ENCODE measurements at regions not wholly inside any gene's neighbourhood (a gene's known extent, or its start where the extent isn't known, plus 50 kb on each side); places are given as distances from the start of the nearest gene placed in this dataset.

DNA sequence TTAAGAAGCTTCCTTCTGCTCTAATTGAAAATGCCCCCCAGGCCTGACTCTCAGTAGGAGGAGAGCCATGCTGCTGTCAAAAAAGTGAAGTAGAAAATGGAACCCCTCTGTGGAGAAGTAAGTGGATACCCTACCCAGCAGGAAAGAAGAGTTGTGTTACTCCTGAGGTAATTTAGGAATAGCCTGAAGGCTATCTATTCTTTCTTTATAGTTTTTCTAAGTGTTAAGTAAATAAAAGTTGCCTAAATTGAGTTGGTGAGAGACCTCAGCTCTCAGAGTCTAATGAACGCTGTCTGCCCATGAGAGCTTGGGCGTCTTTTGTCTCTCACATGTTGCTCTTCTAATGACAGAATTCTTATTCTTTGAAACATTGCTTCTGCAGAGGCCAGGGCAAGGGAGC is 116.2 kb downstream of the NSUN3 start:
- DNase-seq (ENCODE audit: low read depth, low spot score): no peak

DNA sequence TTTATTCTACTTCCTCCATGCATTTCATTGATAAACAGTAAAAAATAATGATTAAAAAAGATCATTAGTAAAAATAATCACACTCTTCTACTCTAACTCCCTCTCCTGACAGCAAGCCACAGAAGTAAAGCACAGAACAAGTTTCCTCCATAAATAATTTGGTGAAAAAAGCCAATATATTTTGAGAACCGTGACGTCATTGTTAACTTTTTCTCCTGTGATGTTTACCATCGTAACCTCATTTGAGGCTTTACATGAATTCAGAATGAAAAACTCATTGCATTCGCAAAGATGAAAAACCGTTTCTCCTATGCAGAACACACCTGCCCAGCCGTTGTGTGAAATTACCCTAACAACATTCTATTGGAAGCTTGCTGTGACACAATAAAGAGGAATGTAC is 120.7 kb downstream of the NSUN3 start:
- DNase-seq (ENCODE audit: low read depth, low spot score): no peak

DNA sequence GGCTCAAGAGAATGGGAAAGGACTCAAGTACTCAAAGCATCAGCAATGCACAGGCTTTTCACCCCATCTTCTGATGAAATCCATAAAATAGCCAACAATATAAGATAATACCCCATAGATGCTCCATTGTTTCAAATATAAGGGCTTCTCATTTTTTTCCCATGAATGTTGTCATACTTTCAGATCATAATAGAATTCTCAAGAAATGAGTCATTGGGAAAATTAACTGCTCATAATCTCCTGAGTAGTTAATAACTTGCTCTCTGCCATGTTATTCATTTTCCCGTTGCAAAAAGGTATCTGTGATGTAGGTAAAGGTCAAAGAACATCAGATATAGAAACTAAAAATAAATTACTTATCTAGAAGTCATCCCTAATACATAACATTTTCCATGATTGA is 121.9 kb downstream of the NSUN3 start:
- no peak for DNase-seq (ENCODE audit: low read depth, low spot score)

DNA sequence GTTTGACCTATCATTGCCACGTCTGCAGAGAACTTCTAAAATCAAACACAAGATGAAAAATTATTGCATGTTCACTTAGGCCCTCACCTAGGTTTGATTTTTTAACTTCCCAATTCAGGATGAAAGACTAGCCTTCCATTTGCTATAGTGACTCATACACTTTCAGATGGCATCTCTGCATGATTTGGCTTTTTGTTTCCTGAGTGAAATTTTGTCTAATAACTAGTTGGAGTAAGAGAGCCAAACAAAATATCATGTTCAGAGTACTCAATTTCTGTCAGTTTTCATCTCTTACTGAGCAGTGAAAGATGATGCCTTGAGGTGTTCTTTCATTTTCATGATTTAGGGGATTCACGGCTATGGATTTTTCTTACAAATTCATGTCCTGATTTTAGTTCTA is 122.9 kb downstream of the NSUN3 start:
- no peak for DNase-seq (ENCODE audit: low read depth, low spot score)

GRCh38 chr3:94187697-94188096 is 124.8 kb downstream of the NSUN3 start:
- no peak for DNase-seq (ENCODE audit: low read depth, low spot score)

DNA sequence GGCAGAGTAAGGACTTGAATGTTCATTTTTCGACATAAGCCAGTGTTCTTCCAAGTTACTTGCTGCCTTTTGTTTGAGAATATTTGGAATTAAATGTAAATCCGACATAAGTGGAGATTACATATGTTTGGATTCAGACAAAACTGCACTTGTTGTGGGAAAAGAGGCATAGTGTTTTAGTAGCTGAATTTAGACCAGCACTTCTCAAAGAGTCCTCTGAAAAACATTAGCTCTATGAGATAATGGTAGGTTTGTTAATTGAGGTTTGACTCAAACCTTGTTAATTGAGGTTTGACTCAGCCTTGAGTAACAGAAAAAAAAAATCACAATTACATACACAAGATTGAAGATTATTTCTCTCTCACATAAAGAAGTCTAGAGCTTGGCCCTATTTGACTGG is 132.5 kb downstream of the NSUN3 start:
- no peak for DNase-seq (ENCODE audit: low read depth, low spot score)

DNA sequence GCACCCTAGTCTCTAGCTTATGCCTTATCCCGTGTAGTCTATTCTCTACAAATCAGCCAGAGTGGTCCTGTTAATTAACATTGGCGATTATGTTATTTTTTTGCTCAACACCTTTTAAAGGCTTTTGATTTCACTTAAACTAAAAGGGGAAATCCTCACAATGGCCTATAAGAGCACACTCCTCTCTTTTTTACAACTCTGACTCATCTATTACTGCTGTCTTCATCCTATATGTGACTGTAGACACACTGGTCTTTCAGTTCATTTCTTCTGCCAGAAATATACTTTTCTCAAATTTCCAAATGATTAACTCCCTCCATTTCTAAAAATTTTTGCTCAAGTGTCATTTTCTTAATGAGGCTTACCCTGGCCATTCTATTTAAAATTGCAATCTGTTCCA is 143.4 kb downstream of the NSUN3 start:
- DNase-seq (ENCODE audit: low read depth, low spot score): no peak

DNA sequence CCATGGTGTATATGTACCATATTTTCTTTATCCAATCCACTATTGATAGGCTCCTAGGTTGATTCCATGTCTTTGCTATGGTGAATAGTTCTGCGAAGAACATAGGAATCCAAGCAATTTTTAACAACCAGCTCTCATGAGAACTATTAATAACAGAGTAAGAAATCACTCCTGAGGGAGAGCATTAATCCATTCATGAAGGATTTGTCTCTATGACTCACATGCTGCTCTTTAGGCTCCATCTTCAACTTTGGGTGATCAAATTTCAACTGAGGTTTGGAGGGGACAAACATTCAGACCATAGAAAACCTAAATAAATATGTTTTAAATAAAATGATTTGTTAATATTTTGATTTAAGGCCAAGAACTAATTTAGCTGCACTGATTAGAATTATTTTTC is 147.4 kb downstream of the NSUN3 start:
- DNase-seq (ENCODE audit: low read depth, low spot score): no peak

GRCh38 chr3:94217406-94217805 is 154.5 kb downstream of the NSUN3 start:
- DNase-seq (ENCODE audit: low read depth, low spot score): no peak

DNA sequence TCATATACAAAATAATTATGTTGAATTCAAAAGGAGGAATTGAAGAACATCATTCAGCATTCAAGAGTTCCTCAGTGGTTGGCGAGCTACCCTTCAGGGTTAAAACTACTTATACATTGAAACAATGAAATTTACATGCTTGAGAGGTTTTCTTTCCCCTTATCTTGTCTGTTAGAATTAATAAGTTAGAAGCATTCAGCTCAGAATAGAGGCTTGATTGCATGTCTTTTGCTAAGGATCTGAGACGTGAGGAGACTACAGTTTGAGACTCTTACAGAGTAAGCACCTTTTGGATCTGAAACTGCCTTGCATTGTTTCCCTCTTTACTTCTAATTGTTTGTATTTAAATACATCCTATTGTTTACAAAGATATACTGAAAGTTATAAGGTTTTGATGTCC is 157.6 kb downstream of the NSUN3 start:
- DNase-seq (ENCODE audit: low read depth, low spot score): no peak

DNA sequence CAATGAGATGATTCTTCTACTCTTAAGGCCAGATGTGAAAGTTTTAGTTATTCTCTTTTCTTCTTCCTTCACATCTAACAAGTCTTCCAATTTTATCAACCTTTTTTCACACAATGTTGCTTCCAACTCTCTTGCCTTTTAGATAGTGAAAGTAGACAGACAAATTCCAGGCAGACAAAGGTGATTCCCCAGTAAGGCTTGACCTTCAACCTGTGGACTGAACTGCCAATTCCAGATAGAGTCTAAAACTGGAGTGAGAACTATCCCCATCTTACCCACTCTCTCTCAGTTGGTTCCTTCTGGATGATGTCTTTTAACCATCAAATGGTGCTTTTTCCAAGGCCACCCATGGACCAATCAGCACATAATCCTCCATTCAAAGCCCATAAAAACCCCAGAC is 159.0 kb downstream of the NSUN3 start:
- no peak for DNase-seq (ENCODE audit: low read depth, low spot score)

DNA sequence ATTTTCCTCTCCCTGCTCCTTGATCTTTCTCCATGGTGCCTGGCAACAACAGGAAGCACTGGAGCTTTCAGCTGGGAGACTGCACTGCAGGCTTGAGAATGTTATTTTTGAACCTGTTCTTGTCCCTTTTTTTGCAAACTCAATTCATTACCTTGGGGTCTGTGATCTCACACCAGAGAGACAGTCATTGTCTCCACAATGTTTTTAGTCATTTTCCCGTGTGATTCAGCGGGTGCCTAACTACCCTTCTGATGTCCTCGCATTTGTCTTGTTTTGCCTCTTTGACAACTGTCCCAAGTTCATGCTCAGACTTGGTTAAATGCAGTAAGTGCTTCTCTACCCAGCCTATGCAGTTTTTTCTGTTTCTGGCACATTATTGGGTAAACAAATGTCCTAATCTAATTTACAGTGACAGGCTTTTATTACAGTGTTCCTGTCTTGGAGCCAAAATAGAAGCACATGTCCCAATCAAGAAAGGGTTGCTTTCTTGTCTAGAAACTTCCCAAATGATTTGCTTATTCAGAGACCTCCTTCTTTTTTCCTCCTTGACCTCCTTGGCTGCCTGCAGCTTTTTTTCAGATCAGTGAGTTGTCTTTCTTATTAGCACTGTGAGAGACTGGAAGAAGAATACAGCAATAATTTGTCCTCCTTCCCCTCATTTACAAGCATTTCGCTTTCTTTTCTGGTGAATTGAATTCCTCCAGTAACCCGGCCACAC is 162.4 kb downstream of the NSUN3 start:
- DNase-seq (ENCODE audit: low read depth, low spot score): no peak

DNA sequence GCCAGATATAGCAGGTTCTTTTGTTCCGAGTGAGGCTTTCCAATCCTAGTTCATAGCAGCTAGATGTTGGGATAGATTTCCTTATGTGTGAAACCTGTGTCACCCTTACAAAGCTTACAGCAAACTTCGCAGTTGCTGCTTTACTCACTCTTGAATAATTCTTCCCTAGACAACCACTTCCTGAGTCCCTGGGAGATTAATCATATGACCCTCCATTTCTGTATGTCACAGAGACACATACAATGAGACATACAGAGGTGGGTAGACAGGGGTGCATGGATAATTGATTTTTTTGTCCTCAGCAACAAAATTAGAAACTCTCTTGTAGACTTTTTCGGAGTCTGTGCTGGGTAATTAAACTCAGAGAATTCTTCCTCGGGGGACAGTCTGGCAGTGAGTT is 163.2 kb downstream of the NSUN3 start:
- DNase-seq (ENCODE audit: low read depth, low spot score): no peak

DNA sequence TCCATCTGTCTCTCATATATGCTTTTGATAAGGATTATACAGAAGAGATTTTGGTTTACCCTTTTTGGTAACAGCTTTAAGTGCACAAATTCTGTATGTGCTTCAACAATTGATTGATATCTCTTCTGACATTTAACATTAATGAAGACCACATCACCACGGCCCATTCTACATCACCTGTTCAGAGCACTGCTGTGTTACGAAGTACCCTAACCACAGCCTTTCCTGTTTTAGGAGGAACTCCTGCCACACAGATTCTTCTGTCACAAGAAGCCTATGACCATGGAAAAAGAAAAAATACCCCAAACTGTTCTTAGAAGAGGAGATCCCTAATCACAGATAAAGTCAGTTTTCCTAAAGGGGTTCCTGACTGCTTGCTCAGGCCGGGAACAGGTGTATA is 170.1 kb downstream of the NSUN3 start:
- DNase-seq (ENCODE audit: low read depth, low spot score): no peak

DNA sequence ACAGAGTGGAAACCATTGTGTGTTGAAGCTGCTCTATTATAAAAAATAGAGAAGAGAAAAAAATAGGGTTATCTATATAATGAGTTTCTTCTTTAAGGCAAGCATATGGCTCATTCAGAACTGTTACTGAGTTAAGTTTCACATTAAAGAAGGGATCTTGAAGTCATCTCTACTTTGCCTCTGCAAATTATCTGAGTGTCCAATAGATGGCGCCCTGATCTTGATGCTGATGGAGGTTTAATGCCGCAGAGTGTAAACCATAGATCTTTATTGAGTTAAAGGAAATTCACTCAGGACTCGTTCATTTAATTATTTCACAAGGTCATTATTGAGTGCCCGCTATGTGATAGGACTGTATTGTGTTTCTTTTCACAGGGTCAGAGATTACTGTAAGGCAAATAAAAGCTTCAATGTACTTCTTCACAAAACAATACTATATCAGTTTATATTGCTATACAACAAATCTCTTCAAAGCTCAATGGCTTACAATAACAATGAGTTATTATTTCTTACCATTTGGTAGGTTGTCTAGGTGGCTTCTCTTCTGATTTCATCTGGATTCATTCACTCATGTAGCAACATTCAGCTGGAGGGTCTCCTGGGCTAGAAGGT is 171.4 kb downstream of the NSUN3 start:
- no peak for DNase-seq (ENCODE audit: low read depth, low spot score)

DNA sequence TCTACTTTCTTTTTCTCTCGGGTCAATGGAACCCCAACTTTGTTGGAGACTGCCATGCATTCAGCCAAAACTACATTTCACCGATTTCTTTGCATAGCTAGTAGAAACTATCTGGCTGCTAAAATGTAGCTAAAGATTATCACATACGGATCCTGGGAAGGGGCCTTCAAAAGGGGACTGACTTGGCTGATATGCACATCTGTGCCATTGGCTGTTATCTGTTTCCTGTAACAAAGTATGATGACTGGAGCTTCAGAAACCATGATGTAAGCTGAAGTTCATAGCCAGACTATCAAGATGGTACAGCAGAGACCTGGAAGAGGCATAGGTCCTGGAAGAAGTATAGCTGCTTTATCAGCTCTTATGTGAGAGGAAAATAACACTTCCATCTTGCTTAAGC is 179.1 kb downstream of the NSUN3 start:
- no peak for DNase-seq (ENCODE audit: low read depth, low spot score)

DNA sequence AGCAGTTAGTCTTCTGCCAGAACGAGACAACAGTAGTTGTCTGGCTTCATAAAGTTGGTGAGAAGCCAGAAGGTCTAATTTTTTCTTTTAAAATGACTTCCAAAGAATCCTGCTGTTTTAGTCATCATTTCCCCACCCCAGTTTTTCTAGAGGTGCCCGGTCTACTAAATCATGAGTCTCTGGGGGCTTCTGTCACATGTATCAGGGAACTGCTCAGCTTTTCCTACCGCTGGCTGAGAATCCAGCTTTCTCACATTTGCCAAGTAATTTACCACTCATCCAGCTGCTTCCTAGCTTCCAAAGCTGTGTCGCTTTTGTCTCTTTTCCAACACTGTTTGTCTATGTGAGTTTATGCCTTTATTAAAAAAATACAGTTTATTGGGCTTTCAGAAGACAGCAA is 183.3 kb downstream of the NSUN3 start:
- DNase-seq (ENCODE audit: low read depth, low spot score): no peak

GRCh38 chr3:94248042-94248441 is 185.2 kb downstream of the NSUN3 start:
- DNase-seq (ENCODE audit: low read depth, low spot score): no peak

DNA sequence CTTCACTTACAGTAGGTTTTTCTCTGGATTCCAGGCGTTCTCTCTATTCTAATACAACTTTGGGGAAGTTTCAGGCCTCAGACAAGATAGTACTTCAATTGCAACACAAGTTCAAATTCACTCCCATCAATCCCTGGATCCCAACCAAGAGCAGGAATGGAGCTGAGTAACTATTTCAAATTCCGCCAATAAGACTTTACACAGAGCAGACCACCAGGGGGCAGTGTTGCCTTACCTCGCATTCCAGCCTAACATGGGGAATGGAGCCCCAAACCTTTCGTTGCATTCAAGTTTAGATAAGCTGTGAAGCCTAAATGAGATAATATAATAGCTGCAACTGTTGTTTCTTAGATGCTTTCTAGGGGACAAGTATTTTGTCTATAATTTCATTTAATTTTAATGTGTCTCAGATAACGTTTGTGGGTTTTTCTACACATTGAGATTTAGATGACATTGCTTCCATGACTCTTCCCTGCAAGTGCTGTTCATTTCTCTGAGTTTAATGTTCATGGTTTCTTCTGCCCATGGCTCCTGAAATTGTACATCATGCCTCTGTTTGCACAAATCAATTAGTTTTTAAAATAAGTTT is 186.7 kb downstream of the NSUN3 start:
- DNase-seq (ENCODE audit: low read depth, low spot score): peak; percentile 2

GRCh38 chr3:94251566-94251965 is 188.7 kb downstream of the NSUN3 start:
- DNase-seq (ENCODE audit: low read depth, low spot score): no peak

GRCh38 chr3:94252316-94252715 is 189.5 kb downstream of the NSUN3 start:
- no peak for DNase-seq (ENCODE audit: low read depth, low spot score)

- DNase-seq (ENCODE audit: low read depth, low spot score): no peak
These were observed 194.3 kb downstream of the NSUN3 start for GRCh38 chr3:94256888-94257813.
